KMS-11 (cell line): ENCODE measurements at regions not wholly inside any gene's neighbourhood (a gene's known extent, or its start where the extent isn't known, plus 50 kb on each side); places are given as distances from the start of the nearest gene placed in this dataset.

Experiments
- H2AFZ ChIP-seq: fragments of 200-600 bp; sonication (generic); 2 replicates; pipeline ENCODE4 v1.6.1; 2016; ENCODE audit warnings: antibody characterized with exemption, mixed run types, low read depth
- H3K27ac ChIP-seq: fragments of 200-600 bp; sonication (generic); 2 replicates; pipeline ENCODE4 v1.6.1; 2016; ENCODE audit warnings: mild to moderate bottlenecking, mixed run types
- H3K27me3 ChIP-seq: fragments of 200-600 bp; sonication (generic); 2 replicates; pipeline ENCODE4 v1.6.1; 2017; ENCODE audit warnings: mild to moderate bottlenecking, low read depth, mixed run types, moderate library complexity; ENCODE audit not compliant: insufficient read depth
- H3K36me3 ChIP-seq: fragments of 200-600 bp; sonication (generic); 2 replicates; pipeline ENCODE4 v1.6.1; 2017; ENCODE audit warnings: mild to moderate bottlenecking, mixed run types; ENCODE audit not compliant: insufficient read depth
- H3K4me1 ChIP-seq: fragments of 200-600 bp; sonication (generic); 2 replicates; pipeline ENCODE4 v1.6.1; 2016; ENCODE audit warnings: mild to moderate bottlenecking, low read depth, mixed run types; ENCODE audit not compliant: poor library complexity, severe bottlenecking
- H3K4me2 ChIP-seq: fragments of 200-600 bp; sonication (generic); 2 replicates; pipeline ENCODE4 v1.7.0; 2016; ENCODE audit warnings: mild to moderate bottlenecking, mixed run types
- H3K4me3 ChIP-seq: fragments of 200-600 bp; sonication (generic); IDR thresholded peaks from 2 replicates; pipeline ENCODE4 v1.6.1; 2017; ENCODE audit warnings: low read depth, low read length, mixed read lengths; ENCODE audit not compliant: insufficient read depth
- H3K79me2 ChIP-seq: fragments of 200-600 bp; sonication (generic); 2 replicates; pipeline ENCODE4 v1.6.1; 2016; ENCODE audit warnings: low read depth, mixed run types; ENCODE audit not compliant: insufficient read depth
- H3K9ac ChIP-seq: fragments of 200-600 bp; sonication (generic); 2 replicates; pipeline ENCODE4 v1.6.1; 2016; ENCODE audit warnings: mild to moderate bottlenecking, mixed run types
- H4K20me1 ChIP-seq: fragments of 200-600 bp; sonication (generic); 2 replicates; pipeline ENCODE4 v1.6.1; 2016; ENCODE audit warnings: mild to moderate bottlenecking, mixed run types; ENCODE audit not compliant: insufficient read depth
- TF ChIP-seq, protein P1 (sequence below): fragments of 200-600 bp; sonication (generic); conservative IDR thresholded peaks from 2 replicates; pipeline ENCODE4 v1.6.1; 2017; ENCODE audit warnings: low read depth, mild to moderate bottlenecking, antibody characterized with exemption, low read length, moderate library complexity, mixed read lengths

DNA sequence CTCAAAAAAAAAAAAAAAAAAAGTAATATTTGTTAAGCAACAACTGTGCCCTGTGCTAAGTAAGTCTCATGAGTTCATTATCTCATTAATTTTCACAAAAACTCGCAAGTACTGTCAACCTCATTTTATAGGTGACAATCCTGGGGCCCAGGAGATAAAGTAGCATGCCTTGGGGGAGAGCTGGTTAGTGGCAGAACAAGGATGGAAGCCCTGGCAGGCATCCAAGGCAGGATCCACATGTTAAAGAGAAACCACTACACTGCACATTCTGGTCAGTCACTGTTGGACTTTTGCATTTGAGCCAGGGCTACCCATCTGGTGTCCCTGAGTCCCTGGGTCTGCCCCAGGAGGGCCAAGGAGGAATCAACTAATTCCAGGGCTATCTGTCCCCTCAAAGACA is 54.6 kb downstream of the ZFP36L2 start:
- TF ChIP-seq, protein P1, sequence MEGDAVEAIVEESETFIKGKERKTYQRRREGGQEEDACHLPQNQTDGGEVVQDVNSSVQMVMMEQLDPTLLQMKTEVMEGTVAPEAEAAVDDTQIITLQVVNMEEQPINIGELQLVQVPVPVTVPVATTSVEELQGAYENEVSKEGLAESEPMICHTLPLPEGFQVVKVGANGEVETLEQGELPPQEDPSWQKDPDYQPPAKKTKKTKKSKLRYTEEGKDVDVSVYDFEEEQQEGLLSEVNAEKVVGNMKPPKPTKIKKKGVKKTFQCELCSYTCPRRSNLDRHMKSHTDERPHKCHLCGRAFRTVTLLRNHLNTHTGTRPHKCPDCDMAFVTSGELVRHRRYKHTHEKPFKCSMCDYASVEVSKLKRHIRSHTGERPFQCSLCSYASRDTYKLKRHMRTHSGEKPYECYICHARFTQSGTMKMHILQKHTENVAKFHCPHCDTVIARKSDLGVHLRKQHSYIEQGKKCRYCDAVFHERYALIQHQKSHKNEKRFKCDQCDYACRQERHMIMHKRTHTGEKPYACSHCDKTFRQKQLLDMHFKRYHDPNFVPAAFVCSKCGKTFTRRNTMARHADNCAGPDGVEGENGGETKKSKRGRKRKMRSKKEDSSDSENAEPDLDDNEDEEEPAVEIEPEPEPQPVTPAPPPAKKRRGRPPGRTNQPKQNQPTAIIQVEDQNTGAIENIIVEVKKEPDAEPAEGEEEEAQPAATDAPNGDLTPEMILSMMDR, result no peak
- Histone ChIP-seq H3K27ac (no peak overlapping the region), H3K36me3 (no peaks in the 10 kb centered on the region), H3K4me2 (no peak overlapping the region), H3K79me2 (no peaks in the 10 kb centered on the region), H3K27me3 (no peaks in the 10 kb centered on the region), H3K9ac (no peak overlapping the region), H4K20me1 (no peaks in the 10 kb centered on the region), H2AFZ (no peak overlapping the region), H3K4me1 (peaks cover 67% of the 10 kb centered on the region), H3K4me3 (no peak overlapping the region)

DNA sequence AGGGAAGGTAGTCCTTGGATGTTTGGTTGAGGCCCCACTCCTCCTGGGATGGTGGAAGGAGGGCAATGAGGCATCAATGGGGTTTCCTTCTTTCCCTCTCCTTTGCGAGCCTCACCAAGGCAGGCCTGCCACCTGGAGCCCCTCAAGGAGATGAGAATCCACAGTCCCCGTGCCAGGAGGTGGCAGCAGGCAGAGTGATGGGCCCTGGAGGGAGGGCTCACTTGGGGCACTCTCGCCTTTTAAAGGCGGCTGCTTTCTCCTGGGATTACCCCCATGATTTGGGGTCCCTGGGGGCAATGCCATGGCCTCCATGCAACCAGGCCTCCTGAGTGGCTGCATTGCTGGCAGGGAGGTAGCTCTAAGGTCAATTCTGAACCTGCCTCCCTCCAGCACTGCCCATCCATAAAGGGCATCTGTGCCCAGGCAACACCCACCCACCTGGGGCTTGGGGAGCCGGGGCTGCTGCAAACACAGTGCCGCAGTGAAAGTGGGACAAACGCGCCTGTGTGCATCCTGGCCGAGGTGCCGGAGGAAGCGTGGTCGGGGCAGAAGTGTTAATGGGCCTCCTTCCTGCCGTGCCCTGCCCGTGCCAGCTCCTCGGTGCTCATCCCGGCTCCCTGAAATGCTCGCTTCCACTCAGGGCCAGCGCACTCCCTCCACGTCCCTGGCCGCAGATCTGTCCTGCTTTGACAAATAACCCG is 55.9 kb downstream of the ZFP36L2 start:
- H3K79me2 ChIP-seq, result no peaks in the 10 kb centered on the region
- no peaks in the 10 kb centered on the region for H4K20me1 ChIP-seq
- peaks cover 67% of the 10 kb centered on the region for H3K4me1 ChIP-seq
- TF ChIP-seq, protein P1, result no peak
- H2AFZ ChIP-seq, result no peak overlapping the region
- H3K9ac ChIP-seq, result no peak overlapping the region
- H3K36me3 ChIP-seq, result no peaks in the 10 kb centered on the region
- no peak overlapping the region for H3K4me2 ChIP-seq
- H3K27me3 ChIP-seq, result no peaks in the 10 kb centered on the region
- H3K4me3 ChIP-seq, result no peak overlapping the region
- H3K27ac ChIP-seq, result no peak overlapping the region

DNA sequence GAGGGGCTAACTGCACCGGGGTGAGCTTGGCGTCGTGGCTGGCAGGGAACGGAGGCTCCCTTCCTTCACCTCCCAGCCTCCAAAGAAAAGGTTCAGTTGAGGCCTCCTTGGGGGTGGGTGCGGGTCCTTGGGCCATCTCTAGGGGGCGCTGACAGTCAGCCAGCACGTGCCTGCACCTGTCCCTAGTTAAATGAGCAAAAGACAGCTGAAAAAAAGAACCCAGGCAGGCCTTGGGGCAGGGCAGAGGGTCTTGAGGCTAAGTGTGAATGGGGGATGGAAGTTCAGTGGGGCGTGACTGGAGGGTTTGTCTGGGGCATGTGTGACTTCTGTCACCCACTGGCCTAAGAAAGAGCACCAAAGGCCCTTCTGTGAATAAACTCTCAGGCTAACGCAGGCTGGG is 56.4 kb downstream of the ZFP36L2 start:
- Histone ChIP-seq H3K4me1 (peaks cover 65% of the 10 kb centered on the region), H3K27ac (no peak overlapping the region), H4K20me1 (no peaks in the 10 kb centered on the region), H2AFZ (no peak overlapping the region), H3K79me2 (no peaks in the 10 kb centered on the region), H3K27me3 (no peaks in the 10 kb centered on the region), H3K4me3 (no peak overlapping the region), H3K4me2 (no peak overlapping the region), H3K9ac (no peak overlapping the region), H3K36me3 (no peaks in the 10 kb centered on the region)
- TF ChIP-seq, protein P1, result peak; percentile 87

DNA sequence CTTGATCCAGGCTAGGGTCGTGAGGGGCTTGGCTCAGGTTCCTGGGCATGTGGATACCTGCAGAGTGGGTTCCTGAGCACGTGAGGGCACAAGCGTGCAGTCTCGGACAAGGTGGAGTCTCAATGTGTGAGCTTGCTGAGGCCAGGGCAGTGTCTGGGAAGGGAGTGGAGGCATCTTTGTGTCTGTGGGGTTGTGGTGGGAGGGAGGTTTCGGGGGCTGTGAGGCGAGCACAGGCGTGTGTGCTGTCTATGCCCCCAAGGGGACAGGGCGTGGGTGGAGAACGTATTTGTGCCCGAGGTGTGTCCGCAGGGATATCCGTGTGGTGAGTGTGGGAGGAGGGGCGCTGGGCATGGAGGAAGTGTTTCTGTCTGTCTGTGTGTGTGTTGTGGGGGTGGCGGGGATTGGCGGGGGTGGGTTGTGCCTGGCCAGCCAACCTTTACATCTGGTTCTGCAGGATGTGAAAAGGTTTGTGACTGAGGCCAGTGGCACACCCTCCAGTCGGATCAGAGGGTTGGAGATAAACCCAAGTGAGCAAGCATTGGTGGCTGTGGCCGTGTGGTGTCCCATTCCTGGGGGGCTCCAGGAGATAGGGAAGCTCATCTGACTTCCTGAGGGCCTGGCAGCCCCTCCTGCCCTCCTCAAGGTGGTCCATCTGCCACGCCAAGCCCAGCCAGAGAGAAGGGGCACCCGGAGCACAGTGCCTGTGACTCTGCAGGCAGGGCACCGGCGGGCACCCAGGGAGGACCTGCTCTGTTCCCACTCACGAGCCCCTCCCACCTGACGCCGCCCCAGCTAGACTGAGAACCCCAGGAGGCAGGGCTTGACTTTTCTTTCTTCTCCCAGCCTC is 57.1 kb downstream of the ZFP36L2 start:
- Histone ChIP-seq H3K27ac (no peak overlapping the region), H3K4me3 (no peak overlapping the region)

More for the DNA sequence above, 57.1 kb downstream of the ZFP36L2 start:
- TF ChIP-seq, protein P1, result no peak
- no peaks in the 10 kb centered on the region for H3K79me2 ChIP-seq
- H4K20me1 ChIP-seq, result no peaks in the 10 kb centered on the region
- H3K4me2 ChIP-seq, result no peak overlapping the region
- no peaks in the 10 kb centered on the region for H3K27me3 ChIP-seq
- no peaks in the 10 kb centered on the region for H3K36me3 ChIP-seq
- peaks cover 59% of the 10 kb centered on the region for H3K4me1 ChIP-seq
- H3K9ac ChIP-seq, result no peak overlapping the region
- H2AFZ ChIP-seq, result no peak overlapping the region
